ENCODE measurements at regions not wholly inside any gene's neighbourhood (a gene's known extent, or its start where the extent isn't known, plus 50 kb on each side); places are given as distances from the start of the nearest gene placed in this dataset.

GRCh38 chr3:126274735-126275619, 82.2 kb downstream of the KLF15 start:
- no peak overlapping the region for H3K27ac Mint-ChIP-seq
- no peaks in the 10 kb centered on the region for H3K9me3 Mint-ChIP-seq
- peaks cover 16% of the 10 kb centered on the region for H3K27me3 Mint-ChIP-seq
- ATAC-seq (no peak), DNase-seq (no peak)
- no peak overlapping the region for H3K4me3 Mint-ChIP-seq
- no peaks in the 10 kb centered on the region for H3K36me3 Mint-ChIP-seq (ENCODE audit: low read depth)
- H3K4me1 Mint-ChIP-seq, result no peaks in the 10 kb centered on the region

DNA sequence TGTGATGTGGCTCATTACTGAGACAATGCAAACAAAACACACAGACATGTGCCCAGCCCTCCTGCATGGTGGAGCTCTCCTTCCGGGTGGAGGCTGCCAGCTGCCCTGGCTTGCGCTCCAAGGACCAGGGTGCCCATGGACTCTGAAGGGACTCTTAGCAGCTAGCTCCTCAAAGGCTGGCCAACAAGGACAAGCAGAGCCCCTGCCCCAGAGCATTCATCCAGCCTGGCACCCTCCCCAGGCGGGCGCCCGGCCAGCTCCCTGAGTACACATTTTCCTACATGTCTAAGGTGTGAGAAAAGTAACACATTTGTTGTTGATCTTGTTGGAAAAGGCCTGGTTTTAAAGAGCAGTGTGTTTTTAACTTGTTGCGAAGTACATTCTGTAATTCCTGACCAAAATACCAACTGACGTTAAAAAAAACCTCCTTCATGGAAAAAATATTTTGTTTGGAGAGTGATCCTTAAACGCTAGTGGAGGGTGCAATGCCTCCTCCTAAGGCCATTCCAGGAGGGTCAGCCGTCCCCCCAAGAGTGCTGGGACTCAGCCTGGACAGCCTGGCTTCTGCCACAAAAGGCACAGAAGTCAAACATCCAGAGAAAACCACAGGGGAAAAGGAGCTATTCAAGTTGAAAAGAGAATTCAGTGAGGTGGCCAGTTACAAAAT, 86.9 kb downstream of the KLF15 start:
- Mint-ChIP-seq H3K27ac (no peak overlapping the region), H3K9me3 (no peaks in the 10 kb centered on the region), H3K4me1 (no peaks in the 10 kb centered on the region), H3K36me3 (ENCODE audit: low read depth) (no peaks in the 10 kb centered on the region), H3K4me3 (no peak overlapping the region), H3K27me3 (peaks cover 32% of the 10 kb centered on the region)
- ATAC-seq, result no peak
- no peak for DNase-seq

DNA sequence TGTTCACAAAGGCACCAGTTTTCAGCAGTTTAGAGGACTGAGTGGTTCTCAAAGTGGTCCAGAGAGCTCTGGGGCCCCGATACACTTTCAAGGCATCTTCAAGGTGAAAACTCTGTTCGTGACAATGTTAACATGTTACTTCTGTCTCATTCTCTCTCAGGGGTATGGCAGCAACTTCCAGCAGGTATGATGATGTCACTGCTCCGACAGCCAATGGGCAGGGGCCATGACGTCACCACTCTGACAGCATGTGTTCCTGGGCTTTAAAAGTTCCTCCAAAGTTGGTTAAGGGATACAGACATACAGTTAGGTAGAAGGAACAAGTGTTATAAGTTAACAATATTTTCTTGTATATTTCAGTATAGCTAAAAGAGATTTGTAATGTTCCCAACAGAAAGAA, 87.9 kb downstream of the KLF15 start:
- Mint-ChIP-seq H3K4me3 (no peak overlapping the region), H3K27ac (no peak overlapping the region), H3K36me3 (ENCODE audit: low read depth) (no peaks in the 10 kb centered on the region), H3K9me3 (no peaks in the 10 kb centered on the region), H3K27me3 (peaks cover 29% of the 10 kb centered on the region), H3K4me1 (no peaks in the 10 kb centered on the region)
- ATAC-seq (no peak), DNase-seq (no peak)

- no peak overlapping the region for H3K4me3 Mint-ChIP-seq
- H3K27ac Mint-ChIP-seq, result no peak overlapping the region
- DNase-seq, result no peak
- no peaks in the 10 kb centered on the region for H3K4me1 Mint-ChIP-seq
- H3K27me3 Mint-ChIP-seq, result peaks cover 29% of the 10 kb centered on the region
- no peak for ATAC-seq
- no peaks in the 10 kb centered on the region for H3K36me3 Mint-ChIP-seq (ENCODE audit: low read depth)
- H3K9me3 Mint-ChIP-seq, result no peaks in the 10 kb centered on the region
Measured at GRCh38 chr3:126268866-126269265, 88.3 kb downstream of the KLF15 start.

- no peaks in the 10 kb centered on the region for H3K4me1 Mint-ChIP-seq
- peaks cover 29% of the 10 kb centered on the region for H3K27me3 Mint-ChIP-seq
- no peaks in the 10 kb centered on the region for H3K36me3 Mint-ChIP-seq (ENCODE audit: low read depth)
- ATAC-seq, result no peak
- H3K4me3 Mint-ChIP-seq, result no peak overlapping the region
- no peak for DNase-seq
- no peak overlapping the region for H3K27ac Mint-ChIP-seq
- no peaks in the 10 kb centered on the region for H3K9me3 Mint-ChIP-seq
Measured at GRCh38 chr3:126267976-126268615, 87.7 kb upstream of the ALDH1L1 start.

- no peaks in the 10 kb centered on the region for H3K36me3 Mint-ChIP-seq (ENCODE audit: low read depth)
- H3K4me1 Mint-ChIP-seq, result no peaks in the 10 kb centered on the region
- no peak for ATAC-seq
- no peak overlapping the region for H3K27ac Mint-ChIP-seq
- H3K27me3 Mint-ChIP-seq, result peaks cover 32% of the 10 kb centered on the region
- H3K9me3 Mint-ChIP-seq, result no peaks in the 10 kb centered on the region
- H3K4me3 Mint-ChIP-seq, result no peak overlapping the region
- DNase-seq, result no peak
Measured at GRCh38 chr3:126267169-126267975, 87.0 kb upstream of the ALDH1L1 start.

DNA sequence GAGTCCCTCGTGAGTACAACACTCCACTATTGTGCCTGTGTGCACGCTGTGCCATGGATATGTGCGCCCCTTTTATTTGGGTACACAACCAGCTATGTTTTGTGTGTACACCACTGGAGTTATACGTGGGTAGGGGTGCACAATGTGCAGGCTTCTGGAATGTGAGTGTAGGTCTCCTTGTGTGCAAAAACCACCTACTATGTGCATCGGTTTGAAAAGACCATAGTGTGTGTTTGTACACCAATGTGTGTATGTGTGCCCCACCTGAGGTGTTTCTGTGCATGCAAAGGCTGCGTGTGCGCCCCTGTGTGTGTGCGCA, 86.4 kb upstream of the ALDH1L1 start:
- H3K4me1 Mint-ChIP-seq, result no peaks in the 10 kb centered on the region
- peaks cover 32% of the 10 kb centered on the region for H3K27me3 Mint-ChIP-seq
- H3K4me3 Mint-ChIP-seq, result no peak overlapping the region
- no peak overlapping the region for H3K27ac Mint-ChIP-seq
- no peaks in the 10 kb centered on the region for H3K36me3 Mint-ChIP-seq (ENCODE audit: low read depth)
- no peak for DNase-seq
- H3K9me3 Mint-ChIP-seq, result no peaks in the 10 kb centered on the region
- ATAC-seq, result no peak

DNA sequence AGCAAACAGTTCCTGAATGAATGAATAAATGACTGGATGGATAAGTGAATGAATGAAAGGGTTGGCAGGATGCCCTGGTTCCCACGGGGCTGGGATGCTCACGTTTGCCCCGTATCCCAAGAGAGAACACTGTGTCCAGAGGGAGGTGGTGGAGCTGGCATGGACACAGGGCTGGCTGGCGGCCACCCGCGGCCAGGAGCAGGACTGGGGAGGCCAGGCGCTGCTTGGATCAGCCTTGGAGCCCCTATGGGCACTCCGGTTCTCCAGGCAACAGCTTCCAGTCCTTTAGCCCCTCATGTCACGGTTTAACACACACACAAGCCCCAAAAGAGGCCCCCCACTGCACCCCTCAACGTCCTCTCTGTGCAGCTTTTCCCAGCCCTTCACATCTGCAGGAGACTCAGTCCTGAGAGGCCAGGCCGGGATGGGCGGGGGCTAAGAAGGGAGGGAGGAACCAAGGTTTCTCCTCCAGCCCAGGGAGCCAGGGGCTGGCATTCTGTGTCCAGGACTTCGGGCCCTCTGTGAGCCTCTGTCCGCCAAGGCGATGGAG, 86.0 kb upstream of the ALDH1L1 start:
- H3K4me3 Mint-ChIP-seq, result no peak overlapping the region
- ATAC-seq, result no peak
- no peaks in the 10 kb centered on the region for H3K36me3 Mint-ChIP-seq (ENCODE audit: low read depth)
- no peaks in the 10 kb centered on the region for H3K4me1 Mint-ChIP-seq
- H3K9me3 Mint-ChIP-seq, result no peaks in the 10 kb centered on the region
- H3K27ac Mint-ChIP-seq, result no peak overlapping the region
- peaks cover 34% of the 10 kb centered on the region for H3K27me3 Mint-ChIP-seq
- no peak for DNase-seq

GRCh38 chr3:126264952-126265351, 84.6 kb upstream of the ALDH1L1 start:
- Mint-ChIP-seq H3K4me1 (peaks cover 2% of the 10 kb centered on the region), H3K36me3 (ENCODE audit: low read depth) (no peaks in the 10 kb centered on the region), H3K9me3 (no peaks in the 10 kb centered on the region), H3K4me3 (no peak overlapping the region), H3K27ac (no peak overlapping the region), H3K27me3 (peaks cover 31% of the 10 kb centered on the region)
- DNase-seq (no peak), ATAC-seq (no peak)

- H3K36me3 Mint-ChIP-seq (ENCODE audit: low read depth), result no peaks in the 10 kb centered on the region
- H3K27me3 Mint-ChIP-seq, result peaks cover 30% of the 10 kb centered on the region
- no peak for ATAC-seq
- no peak overlapping the region for H3K4me3 Mint-ChIP-seq
- no peak for DNase-seq
- no peak overlapping the region for H3K27ac Mint-ChIP-seq
- peaks cover 2% of the 10 kb centered on the region for H3K4me1 Mint-ChIP-seq
- H3K9me3 Mint-ChIP-seq, result no peaks in the 10 kb centered on the region
Measured at GRCh38 chr3:126264381-126264780, 84.0 kb upstream of the ALDH1L1 start.

GRCh38 chr3:126263971-126264370, 83.6 kb upstream of the ALDH1L1 start:
- Mint-ChIP-seq H3K9me3 (no peaks in the 10 kb centered on the region), H3K27me3 (peaks cover 26% of the 10 kb centered on the region), H3K4me3 (no peak overlapping the region), H3K36me3 (ENCODE audit: low read depth) (no peaks in the 10 kb centered on the region), H3K4me1 (peaks cover 2% of the 10 kb centered on the region), H3K27ac (no peak overlapping the region)
- DNase-seq (no peak), ATAC-seq (no peak)

GRCh38 chr3:126263539-126263938, 83.2 kb upstream of the ALDH1L1 start:
- no peaks in the 10 kb centered on the region for H3K36me3 Mint-ChIP-seq (ENCODE audit: low read depth)
- no peak for ATAC-seq
- H3K27me3 Mint-ChIP-seq, result peaks cover 25% of the 10 kb centered on the region
- H3K9me3 Mint-ChIP-seq, result no peaks in the 10 kb centered on the region
- DNase-seq, result no peak
- H3K27ac Mint-ChIP-seq, result no peak overlapping the region
- H3K4me3 Mint-ChIP-seq, result no peak overlapping the region
- peaks cover 2% of the 10 kb centered on the region for H3K4me1 Mint-ChIP-seq

DNA sequence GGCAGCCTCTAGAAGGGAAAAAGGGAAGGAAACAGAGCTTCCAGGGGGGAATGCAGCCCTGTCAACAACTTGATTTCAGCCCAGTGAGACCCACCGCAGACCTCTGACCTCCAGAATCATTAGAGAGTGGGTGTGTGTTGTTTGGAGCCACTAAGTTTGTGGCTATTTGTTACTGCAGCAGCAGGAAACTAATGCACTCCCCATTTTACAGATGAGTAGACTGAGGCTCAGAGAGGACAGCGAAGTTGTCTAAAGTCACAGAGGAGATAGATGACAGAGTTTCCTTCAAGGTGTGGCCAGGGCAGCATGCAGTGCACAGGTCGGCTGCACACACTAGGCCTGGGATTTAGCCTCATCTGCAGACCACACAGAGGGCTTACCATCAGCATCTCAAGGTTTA, 81.8 kb upstream of the ALDH1L1 start:
- H3K4me3 Mint-ChIP-seq, result no peak overlapping the region
- no peaks in the 10 kb centered on the region for H3K36me3 Mint-ChIP-seq (ENCODE audit: low read depth)
- DNase-seq, result no peak
- peaks cover 2% of the 10 kb centered on the region for H3K4me1 Mint-ChIP-seq
- no peak for ATAC-seq
- H3K27ac Mint-ChIP-seq, result no peak overlapping the region
- no peaks in the 10 kb centered on the region for H3K9me3 Mint-ChIP-seq
- H3K27me3 Mint-ChIP-seq, result peaks cover 17% of the 10 kb centered on the region

DNA sequence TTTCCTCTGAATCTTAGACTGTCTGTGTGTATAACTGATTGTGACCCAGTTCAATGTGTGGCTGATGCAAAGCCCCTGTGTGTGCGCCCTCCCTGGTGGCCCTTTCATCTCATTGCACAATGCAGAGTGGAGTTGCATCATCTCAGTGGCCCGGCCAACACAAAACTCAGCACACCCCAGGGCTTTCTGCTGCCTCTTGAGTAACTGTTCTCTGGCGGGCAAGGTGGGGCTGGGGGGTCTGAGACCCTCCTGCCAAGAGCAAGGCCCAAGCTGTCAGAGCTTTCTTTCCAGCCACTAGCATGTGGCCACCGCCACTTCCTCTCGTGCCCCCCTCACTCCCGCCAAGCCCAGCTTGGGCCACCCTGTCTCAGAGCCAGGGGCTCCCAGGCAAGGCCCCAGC, 80.7 kb upstream of the ALDH1L1 start:
- Mint-ChIP-seq H3K9me3 (no peaks in the 10 kb centered on the region), H3K27me3 (peaks cover 11% of the 10 kb centered on the region)

More for the DNA sequence above, 80.7 kb upstream of the ALDH1L1 start:
- no peak for DNase-seq
- Mint-ChIP-seq H3K4me3 (no peak overlapping the region), H3K4me1 (peaks cover 2% of the 10 kb centered on the region), H3K36me3 (ENCODE audit: low read depth) (no peaks in the 10 kb centered on the region), H3K27ac (no peak overlapping the region)
- ATAC-seq, result no peak
